ENCODE measurements at regions not wholly inside any gene's neighbourhood (a gene's known extent, or its start where the extent isn't known, plus 50 kb on each side); places are given as distances from the start of the nearest gene placed in this dataset.

GRCh38 chr7:94054130-94054529 lies 50.0 kb upstream of the BET1 start:
- ATAC-seq: no peak
- H3K4me1 Mint-ChIP-seq: no peaks in the 10 kb centered on the region
- H3K4me3 Mint-ChIP-seq: no peak overlapping the region
- peaks cover 0 to 8% of the 10 kb centered on the region in 2 donors for H3K9me3 Mint-ChIP-seq
- no peak for DNase-seq
- H3K27me3 Mint-ChIP-seq: peaks cover 24% of the 10 kb centered on the region
- no peak overlapping the region for H3K27ac Mint-ChIP-seq

- peaks cover 7% of the 10 kb centered on the region for H3K4me1 Mint-ChIP-seq
- no peak for ATAC-seq
Measured at GRCh38 chr7:94055963-94056362, 51.8 kb upstream of the BET1 start.

GRCh38 chr7:94056796-94057207 lies 52.6 kb upstream of the BET1 start:
- Mint-ChIP-seq H3K4me1 (peaks cover 14% of the 10 kb centered on the region), H3K4me3 (no peak overlapping the region), H3K27me3 (peaks cover 32% of the 10 kb centered on the region), H3K27ac (no peak overlapping the region), H3K9me3 (peaks cover 0 to 8% of the 10 kb centered on the region in 2 donors)
- ATAC-seq (no peak), DNase-seq (no peak)

More at GRCh38 chr7:94055963-94056362, 51.8 kb upstream of the BET1 start:
- Mint-ChIP-seq H3K4me3 (no peak overlapping the region), H3K9me3 (peaks cover 0 to 8% of the 10 kb centered on the region in 2 donors), H3K27ac (no peak overlapping the region), H3K27me3 (peaks cover 27% of the 10 kb centered on the region)
- no peak for DNase-seq

- Mint-ChIP-seq H3K4me3 (no peak overlapping the region), H3K27me3 (peaks cover 43% of the 10 kb centered on the region), H3K4me1 (peaks cover 14% of the 10 kb centered on the region), H3K27ac (no peak overlapping the region), H3K9me3 (peaks cover 0 to 8% of the 10 kb centered on the region in 2 donors)
- DNase-seq (no peak), ATAC-seq (no peak)
Measured at GRCh38 chr7:94057955-94058354, 53.8 kb upstream of the BET1 start.

- peaks cover 14% of the 10 kb centered on the region for H3K4me1 Mint-ChIP-seq
- H3K27me3 Mint-ChIP-seq: peaks cover 43% of the 10 kb centered on the region
- DNase-seq: no peak
- H3K9me3 Mint-ChIP-seq: peaks cover 0 to 8% of the 10 kb centered on the region in 2 donors
- H3K4me3 Mint-ChIP-seq: no peak overlapping the region
- no peak for ATAC-seq
- no peak overlapping the region for H3K27ac Mint-ChIP-seq
Measured at GRCh38 chr7:94059746-94060145, 55.6 kb upstream of the BET1 start.

DNA sequence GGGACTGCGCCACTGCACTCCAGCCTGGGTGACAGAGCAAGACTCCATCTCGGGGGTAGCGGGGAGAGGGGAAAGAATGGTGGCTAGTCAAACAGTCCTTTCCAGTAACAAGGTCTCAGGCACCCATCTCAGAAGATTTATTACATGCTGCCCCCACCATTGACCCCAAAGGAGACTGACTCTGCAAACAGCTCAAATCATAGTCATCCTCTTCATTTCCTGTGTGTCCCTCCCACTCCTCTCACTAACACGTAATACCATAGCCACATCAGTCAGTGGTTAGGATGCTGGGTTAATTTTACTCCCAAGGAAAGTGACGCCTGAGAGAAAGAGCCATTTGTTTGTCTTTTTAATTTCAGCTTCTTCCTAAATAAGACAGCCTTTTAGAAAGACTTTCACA lies 56.6 kb upstream of the BET1 start:
- peaks cover 47% of the 10 kb centered on the region for H3K27me3 Mint-ChIP-seq
- DNase-seq: no peak
- ATAC-seq: peak; percentile 79
- H3K27ac Mint-ChIP-seq: no peak overlapping the region
- H3K9me3 Mint-ChIP-seq: peaks cover 0 to 4% of the 10 kb centered on the region in 2 donors
- H3K4me1 Mint-ChIP-seq: peaks cover 14% of the 10 kb centered on the region
- no peak overlapping the region for H3K4me3 Mint-ChIP-seq

GRCh38 chr7:94061326-94061725 lies 57.2 kb upstream of the BET1 start:
- no peak overlapping the region for H3K4me3 Mint-ChIP-seq
- H3K27me3 Mint-ChIP-seq: peaks cover 48% of the 10 kb centered on the region
- H3K27ac Mint-ChIP-seq: no peak overlapping the region
- H3K4me1 Mint-ChIP-seq: peaks cover 14% of the 10 kb centered on the region
- no peaks in the 10 kb centered on the region for H3K9me3 Mint-ChIP-seq
- no peak for DNase-seq
- ATAC-seq: no peak

GRCh38 chr7:94062372-94062771 lies 58.2 kb upstream of the BET1 start:
- peaks cover 48% of the 10 kb centered on the region for H3K27me3 Mint-ChIP-seq
- no peak for ATAC-seq
- H3K9me3 Mint-ChIP-seq: no peaks in the 10 kb centered on the region
- H3K4me1 Mint-ChIP-seq: peaks cover 14% of the 10 kb centered on the region
- no peak for DNase-seq
- H3K4me3 Mint-ChIP-seq: no peak overlapping the region
- no peak overlapping the region for H3K27ac Mint-ChIP-seq

GRCh38 chr7:94064541-94065191 lies 60.5 kb upstream of the BET1 start:
- Mint-ChIP-seq H3K4me3 (no peak overlapping the region), H3K9me3 (no peaks in the 10 kb centered on the region), H3K27me3 (peaks cover 57% of the 10 kb centered on the region), H3K4me1 (peaks cover 14% of the 10 kb centered on the region), H3K27ac (peak overlapping the region in 1 of 2 donors; percentile 25)
- ATAC-seq: no peak
- no peak for DNase-seq

GRCh38 chr7:94067047-94067446 lies 62.9 kb upstream of the BET1 start:
- ATAC-seq (no peak), DNase-seq (no peak)
- Mint-ChIP-seq H3K4me3 (no peak overlapping the region), H3K4me1 (no peaks in the 10 kb centered on the region), H3K9me3 (no peaks in the 10 kb centered on the region), H3K27ac (peak overlapping the region in 1 of 2 donors; percentile 19), H3K27me3 (peaks cover 57% of the 10 kb centered on the region)

GRCh38 chr7:94067506-94067905 lies 63.4 kb upstream of the BET1 start:
- Mint-ChIP-seq H3K27me3 (peaks cover 52% of the 10 kb centered on the region), H3K27ac (peak overlapping the region in 1 of 2 donors; percentile 19), H3K9me3 (no peaks in the 10 kb centered on the region), H3K4me1 (no peaks in the 10 kb centered on the region), H3K4me3 (no peak overlapping the region)
- no peak for DNase-seq
- ATAC-seq: no peak

DNA sequence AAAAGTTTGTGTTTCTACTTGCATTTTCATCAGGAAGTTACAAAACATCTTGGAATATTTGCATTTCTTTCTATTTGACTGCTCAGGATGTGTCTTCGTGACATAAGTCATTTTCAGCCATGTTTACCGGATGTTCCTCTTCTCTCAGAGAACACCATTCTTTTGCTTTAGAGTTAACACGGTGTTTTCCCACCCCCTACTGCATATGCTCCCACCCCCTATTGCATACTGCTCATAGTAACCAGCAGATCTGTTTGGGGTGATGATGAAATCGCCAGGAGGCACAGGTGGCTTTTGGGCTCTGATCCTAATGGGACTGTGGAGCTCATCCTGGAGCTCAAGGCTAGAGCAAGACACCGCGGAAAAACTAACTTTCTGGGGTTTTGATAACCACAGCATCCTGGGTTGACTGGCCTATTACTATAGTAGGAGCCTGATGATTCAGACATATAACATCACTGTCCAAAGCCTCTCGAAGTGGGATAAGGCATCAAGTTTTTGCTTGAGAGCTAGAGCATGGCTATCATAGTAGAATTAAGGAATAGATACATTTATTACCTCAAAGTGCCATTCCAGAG lies 65.1 kb upstream of the BET1 start:
- no peak overlapping the region for H3K27ac Mint-ChIP-seq
- no peaks in the 10 kb centered on the region for H3K4me1 Mint-ChIP-seq
- peak; percentile 23 for ATAC-seq
- peaks cover 41% of the 10 kb centered on the region for H3K27me3 Mint-ChIP-seq
- no peaks in the 10 kb centered on the region for H3K9me3 Mint-ChIP-seq
- H3K4me3 Mint-ChIP-seq: no peak overlapping the region
- DNase-seq: no peak

DNA sequence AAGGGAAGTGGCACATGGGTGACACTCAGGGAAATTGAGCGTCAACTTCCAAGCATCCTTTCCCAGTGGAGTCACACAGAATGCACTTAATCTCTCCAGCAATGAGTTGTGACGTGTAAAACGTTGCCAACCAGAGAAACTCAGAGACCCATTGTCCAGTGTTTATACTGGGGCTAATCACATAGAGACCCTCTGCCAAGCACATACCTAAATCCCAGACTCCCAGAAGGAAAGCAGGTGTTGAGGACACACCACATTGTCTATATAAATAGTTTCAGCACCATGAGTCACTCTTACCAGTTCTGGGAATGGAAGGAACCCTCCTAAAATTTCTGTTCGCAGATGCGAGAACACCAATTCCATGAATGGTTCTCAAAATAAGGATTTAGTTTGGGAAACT lies 76.4 kb upstream of the BET1 start:
- peaks cover 8% of the 10 kb centered on the region for H3K27me3 Mint-ChIP-seq
- ATAC-seq (no peak), DNase-seq (no peak)
- H3K4me1 Mint-ChIP-seq: no peaks in the 10 kb centered on the region
- H3K4me3 Mint-ChIP-seq: no peak overlapping the region
- H3K27ac Mint-ChIP-seq: no peak overlapping the region
- no peaks in the 10 kb centered on the region for H3K9me3 Mint-ChIP-seq

DNA sequence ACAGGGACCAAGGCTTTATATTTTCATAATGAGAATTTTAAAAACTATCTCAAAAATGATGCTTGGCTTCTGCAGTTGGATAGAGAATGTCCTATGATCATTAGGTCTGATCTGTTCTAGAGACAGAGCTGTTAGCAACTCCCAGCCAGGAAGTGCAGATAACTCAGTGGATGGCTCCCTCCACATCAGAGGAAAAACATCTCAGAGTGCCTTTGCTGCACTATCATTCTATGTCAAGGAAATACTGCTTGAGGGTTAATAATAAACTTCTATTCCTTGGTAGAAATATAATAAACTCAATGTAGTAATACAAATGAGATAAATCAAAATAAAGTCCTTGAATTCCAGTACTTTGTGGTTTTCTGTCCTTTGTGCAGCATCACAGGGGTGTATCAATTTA lies 78.0 kb upstream of the BET1 start:
- Mint-ChIP-seq H3K9me3 (no peaks in the 10 kb centered on the region), H3K4me1 (no peaks in the 10 kb centered on the region), H3K4me3 (no peak overlapping the region), H3K27ac (no peak overlapping the region), H3K27me3 (peaks cover 8% of the 10 kb centered on the region)
- no peak for DNase-seq
- ATAC-seq: no peak

DNA sequence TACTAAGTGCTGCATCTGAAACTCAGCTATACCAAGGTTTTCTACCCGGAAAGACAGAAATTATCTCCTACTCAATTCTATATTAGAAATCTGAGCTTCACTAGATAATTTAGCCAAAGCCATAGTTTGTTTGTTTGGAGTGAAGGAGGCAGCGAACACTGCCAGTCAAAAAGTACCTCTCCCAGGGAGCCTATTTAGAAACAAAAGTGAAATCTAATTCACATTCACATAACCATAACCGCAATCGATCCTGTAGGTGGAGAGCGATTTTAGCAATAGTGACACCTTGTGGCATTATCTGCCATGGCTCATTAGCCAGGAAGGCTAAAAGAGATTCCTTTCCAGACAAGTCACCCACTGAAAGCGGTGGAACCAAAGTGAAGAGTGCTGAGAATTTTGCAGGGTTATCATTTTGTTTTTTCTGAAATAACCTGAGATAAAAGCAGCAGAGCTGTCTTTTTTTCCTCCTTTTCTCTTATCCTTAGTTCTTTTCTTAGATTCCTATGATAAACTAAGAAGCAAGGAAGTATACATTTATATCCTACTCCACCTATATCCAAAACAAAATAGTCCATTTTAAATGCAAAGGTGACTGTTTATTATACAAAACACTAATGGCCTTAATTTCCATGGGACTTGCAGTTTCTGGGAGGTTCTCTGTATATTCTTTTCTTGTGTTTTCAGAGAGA lies 83.7 kb upstream of the BET1 start:
- peak overlapping the region; percentile 49 to 70 for H3K4me3 Mint-ChIP-seq
- H3K4me1 Mint-ChIP-seq: peaks cover 11% of the 10 kb centered on the region
- H3K9me3 Mint-ChIP-seq: no peaks in the 10 kb centered on the region
- peak; percentile 43 to 44 for DNase-seq
- peaks cover 49% of the 10 kb centered on the region for H3K27me3 Mint-ChIP-seq
- peak overlapping the region; percentile 21 to 84 for H3K27ac Mint-ChIP-seq
- ATAC-seq: peak; percentile 88

DNA sequence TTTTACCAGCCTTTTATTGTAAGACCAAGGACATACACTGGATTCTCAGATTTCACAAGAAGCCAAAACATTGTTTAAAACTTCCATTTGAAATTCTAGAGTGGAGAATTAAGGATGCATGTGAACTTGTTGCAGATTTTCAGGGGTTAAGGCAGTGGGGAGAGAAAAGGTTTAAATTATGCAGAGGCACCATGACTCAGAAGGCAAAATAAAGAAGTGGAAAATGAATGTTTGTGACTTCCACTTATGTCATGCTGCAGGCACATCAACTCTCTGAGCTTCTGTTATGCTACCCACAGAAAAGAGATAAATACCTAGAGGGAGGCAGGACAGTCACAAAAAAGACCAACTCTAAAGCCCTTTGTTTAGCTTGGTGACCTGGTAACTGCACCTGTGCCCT lies 84.4 kb upstream of the BET1 start:
- H3K4me3 Mint-ChIP-seq: no peak overlapping the region
- ATAC-seq (no peak), DNase-seq (no peak)
- peaks cover 11% of the 10 kb centered on the region for H3K4me1 Mint-ChIP-seq
- H3K9me3 Mint-ChIP-seq: no peaks in the 10 kb centered on the region
- H3K27ac Mint-ChIP-seq: peak overlapping the region in 1 of 2 donors; percentile 72
- peaks cover 51% of the 10 kb centered on the region for H3K27me3 Mint-ChIP-seq

Measured in stimulated activated naive CD8-positive, alpha-beta T cell treated with anti-CD3 and anti-CD28 coated beads, Interleukin-15, amount 100 ng/mL, for 72 hours (primary cell).